LNCAP (cell line): ENCODE measurements at regions not wholly inside any gene's neighbourhood (a gene's known extent, or its start where the extent isn't known, plus 50 kb on each side); places are given as distances from the start of the nearest gene placed in this dataset.
A peak's percentile ranks its signal among the peaks of the same experiment; 100 is the strongest.

Experiments
- CTCF ChIP-seq: fragments of 450-650 bp; IDR thresholded peaks from 2 replicates; pipeline ENCODE4 v1.5.1; 2017; ENCODE audit warnings: mild to moderate bottlenecking

- peak; percentile 45; the same call in 1 of the 2 replicates for TF ChIP-seq CTCF
Observed at GRCh38 chr4:123127218-123127617, 204.8 kb upstream of the NUDT6 start.

- no peak for TF ChIP-seq CTCF
Observed at GRCh38 chr4:123127875-123128274, 205.5 kb upstream of the NUDT6 start.

- no peak for TF ChIP-seq CTCF
Observed at GRCh38 chr4:123133397-123134050, 211.1 kb upstream of the NUDT6 start.

GRCh38 chr4:123144616-123145015, 222.2 kb upstream of the NUDT6 start:
- no peak for TF ChIP-seq CTCF

- TF ChIP-seq CTCF, result no peak
Observed at GRCh38 chr4:123158576-123158975, 236.2 kb upstream of the NUDT6 start.

GRCh38 chr4:123159479-123159878, 237.1 kb upstream of the NUDT6 start:
- no peak for TF ChIP-seq CTCF

GRCh38 chr4:123162859-123163258, 233.7 kb upstream of the SPRY1 start:
- no peak for TF ChIP-seq CTCF

- TF ChIP-seq CTCF, result no peak
Observed at GRCh38 chr4:123163501-123163900, 233.1 kb upstream of the SPRY1 start.
